NCI-H1694 treated with DMSO at 0.1 percent for 48 hours (cell line): ENCODE measurements at regions not wholly inside any gene's neighbourhood (a gene's known extent, or its start where the extent isn't known, plus 50 kb on each side); places are given as distances from the start of the nearest gene placed in this dataset.

Experiments used
- DNase-seq: peaks from one replicate; lab custom pipeline; 2025; lab: John Stamatoyannopoulos, UW

GRCh38 chr2:8570637-8571036 lies 111.2 kb upstream of the ID2 start:
- DNase-seq: no peak

DNA sequence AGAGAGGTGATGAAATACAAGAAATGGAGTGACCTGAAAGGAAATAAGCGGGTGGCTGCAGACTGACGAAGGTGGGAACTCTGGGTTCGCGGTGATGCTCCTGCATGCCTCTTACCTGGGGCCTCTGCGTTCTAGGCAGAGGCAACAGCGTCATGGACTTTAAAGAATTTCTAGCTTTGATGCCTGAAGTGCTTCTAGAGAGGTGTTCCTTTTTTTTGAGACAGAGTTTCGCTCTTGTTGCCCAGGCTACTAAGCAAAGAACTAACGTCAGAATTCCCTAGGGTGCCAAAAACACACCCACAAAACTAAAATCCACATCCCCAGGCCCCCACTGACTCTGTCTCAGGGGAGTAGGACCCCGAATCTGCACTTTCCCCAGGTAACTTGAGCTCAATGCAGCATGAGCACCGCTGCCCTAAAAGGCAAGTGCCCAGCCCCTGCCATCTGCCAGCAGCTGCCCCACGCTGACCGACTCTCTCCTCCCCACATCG lies 110.5 kb upstream of the ID2 start:
- no peak for DNase-seq

DNA sequence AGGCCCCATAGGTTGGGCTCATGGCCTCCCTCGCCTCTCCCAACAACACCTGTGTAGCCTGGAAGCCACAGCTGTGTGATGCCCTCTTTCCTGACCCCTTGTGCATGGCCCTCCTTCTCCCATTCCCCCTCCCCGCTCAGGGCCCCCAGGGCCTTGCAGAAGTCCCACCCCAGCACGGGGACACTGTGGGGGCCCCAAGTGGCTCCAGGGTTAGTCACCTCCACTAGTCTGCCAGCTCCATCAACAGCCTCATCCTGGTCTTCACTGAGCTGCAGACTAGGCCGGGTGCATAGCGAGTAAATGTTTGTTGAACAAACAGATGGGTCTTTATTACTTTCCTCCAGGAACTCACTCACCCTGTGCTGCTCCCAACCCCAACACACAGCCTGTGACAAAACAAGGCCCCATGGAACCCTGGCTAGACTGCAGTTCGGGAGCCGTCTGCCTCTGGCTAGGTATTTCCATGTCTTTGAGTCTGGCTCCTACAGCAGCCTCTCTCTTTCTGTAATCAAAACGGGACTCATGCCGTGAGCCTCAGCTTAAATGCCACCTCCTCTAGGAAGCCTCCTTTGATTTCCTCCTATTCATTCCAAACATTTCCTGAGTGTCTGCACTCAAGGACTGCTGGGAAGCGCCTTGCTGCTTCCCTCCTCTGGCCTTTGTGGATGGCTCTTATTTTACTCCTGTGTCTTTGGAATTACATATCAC lies 109.9 kb upstream of the ID2 start:
- peak; percentile 21 for DNase-seq

DNA sequence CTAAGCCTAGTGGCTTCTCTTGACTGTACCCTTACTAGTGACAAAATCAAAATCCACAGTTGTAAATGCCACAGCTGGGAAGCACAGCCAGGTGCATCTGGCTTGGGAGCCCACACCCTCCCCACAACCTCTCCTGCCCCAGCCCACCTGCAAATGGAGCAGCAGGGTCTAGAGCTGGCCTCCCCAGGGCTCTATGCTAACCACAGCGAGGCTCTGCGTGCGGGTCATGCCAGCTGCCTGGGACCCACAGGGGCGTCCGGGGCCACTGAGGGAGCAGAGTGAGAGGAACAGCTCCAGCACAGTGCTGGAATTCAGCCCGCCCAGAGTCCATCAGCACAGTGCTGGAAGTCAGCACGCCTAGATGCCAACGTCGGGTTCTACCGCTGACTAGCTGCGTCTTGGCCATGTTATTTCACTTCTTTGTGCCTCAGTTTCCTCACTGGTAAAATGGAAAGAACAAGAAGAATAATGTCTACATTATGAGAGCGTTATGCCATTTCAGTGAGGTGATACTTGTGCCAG lies 109.1 kb upstream of the ID2 start:
- no peak for DNase-seq

DNA sequence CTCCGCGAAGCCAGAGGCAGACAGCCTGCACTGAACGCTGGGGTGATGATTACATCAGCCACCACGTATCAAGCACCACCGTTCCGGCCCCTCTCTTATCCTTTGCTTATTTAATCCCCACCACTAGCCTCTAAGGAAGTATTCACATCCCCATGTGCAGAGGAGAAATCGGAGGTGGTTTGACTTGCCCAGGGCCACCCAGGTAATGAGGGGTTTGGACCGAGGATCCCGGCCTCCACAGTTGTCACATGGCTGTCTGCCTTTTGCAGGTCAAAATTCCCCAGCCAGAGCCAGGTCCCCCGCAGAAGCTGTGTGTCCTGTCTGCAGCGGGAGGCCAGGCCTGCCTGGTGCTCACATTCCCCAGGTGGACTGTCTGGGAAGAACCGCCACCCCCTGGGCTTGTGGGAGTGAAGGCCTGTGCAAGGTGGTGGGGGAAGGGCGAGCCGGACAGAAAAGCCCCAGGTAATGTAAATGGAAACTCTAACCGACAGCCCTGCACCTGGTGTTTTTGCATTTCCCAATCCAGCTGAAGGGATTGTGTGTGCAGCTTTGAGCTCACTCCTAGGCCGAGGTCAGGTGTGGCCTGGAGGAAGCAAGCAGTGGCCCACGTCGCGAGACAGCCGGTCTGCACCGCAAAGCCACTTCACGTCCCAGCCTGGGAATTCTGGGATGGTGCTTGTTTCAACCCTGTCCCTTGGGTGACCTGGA lies 108.5 kb upstream of the ID2 start:
- no peak for DNase-seq

- no peak for DNase-seq
These were observed 108.0 kb upstream of the ID2 start for GRCh38 chr2:8573942-8574195.

DNA sequence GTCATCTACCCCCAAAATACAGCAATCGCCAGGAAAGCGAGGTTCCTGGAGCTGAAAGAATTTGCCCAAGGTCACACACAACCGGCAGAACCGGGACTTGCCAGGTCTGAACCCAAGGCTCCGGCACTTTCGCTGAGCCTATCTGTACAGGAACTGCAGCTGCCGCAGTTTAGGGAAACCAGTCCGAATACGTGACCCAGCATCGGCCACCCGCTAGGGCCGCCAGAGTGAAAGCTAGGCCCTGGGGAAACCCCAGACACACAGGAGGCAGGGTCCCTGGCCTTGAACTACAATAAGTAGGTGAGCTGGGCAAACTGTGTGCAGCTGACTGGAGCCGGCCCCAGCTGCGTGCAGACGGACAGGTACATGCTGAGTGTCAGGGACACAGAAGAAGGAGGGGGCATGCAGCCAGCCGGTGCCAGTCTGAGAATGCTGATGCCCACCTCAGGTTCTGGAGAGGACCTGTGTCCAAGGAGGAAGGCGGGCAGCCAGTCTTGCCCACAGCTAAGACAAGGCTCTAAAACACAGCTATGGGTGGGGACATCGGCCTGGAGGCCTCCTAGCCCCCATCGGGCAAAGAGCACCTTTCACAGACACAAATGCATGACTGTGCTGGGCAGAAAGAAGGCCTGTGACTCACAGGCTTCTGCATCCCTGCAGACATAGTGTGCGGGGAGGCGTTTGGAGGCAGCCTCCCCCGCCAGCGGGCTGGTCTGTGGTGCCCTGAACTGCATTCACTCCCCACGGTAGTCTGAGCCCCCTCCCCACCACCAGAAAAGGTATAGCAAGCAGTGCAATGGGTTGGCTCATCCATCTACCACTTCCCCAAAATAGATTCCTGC lies 107.4 kb upstream of the ID2 start:
- DNase-seq: no peak

DNA sequence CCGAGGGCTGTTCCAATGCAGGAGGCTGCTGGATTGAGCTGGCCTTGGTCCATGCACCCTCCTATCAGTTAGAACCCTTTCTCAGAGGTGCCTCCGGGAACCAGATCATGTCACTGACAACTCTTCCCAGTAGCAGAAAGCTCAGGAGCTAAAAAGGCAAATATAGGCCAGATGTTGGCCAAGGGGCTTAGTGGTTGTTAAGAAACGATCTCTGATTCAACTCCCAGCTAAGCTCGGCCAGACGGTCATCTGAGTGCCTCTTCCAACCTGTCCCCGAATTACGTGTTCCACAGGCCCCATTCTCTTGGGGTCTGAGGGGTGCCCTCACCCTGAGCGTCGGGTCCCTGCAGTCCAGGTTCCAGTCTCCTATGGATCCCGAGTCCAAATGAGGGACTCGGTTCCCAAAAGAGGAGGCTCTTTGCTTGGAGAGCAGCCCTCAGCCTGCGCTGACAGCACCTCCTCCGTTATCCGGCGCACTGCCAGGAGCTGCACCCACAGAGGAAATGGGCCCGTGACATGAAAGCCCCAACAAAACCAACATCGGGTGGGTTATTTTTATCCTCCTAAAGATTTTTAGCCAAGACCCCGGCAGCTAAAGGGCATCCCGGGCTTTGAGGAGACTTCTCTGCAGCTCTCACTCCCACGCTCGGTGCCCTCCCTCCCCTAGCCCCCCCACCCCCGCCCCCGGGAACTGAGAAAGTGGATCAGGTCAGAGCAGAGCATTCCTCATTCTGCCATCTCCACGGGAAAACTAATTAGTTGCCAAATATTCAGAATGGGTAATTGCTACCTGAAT lies 106.6 kb upstream of the ID2 start:
- DNase-seq: no peak

- no peak for DNase-seq
These were observed 105.9 kb upstream of the ID2 start for GRCh38 chr2:8575834-8576423.

GRCh38 chr2:8576525-8577167 lies 105.2 kb upstream of the ID2 start:
- no peak for DNase-seq

- DNase-seq: no peak
These were observed 104.3 kb upstream of the ID2 start for GRCh38 chr2:8577573-8577972.

GRCh38 chr2:8578335-8579244 lies 103.3 kb upstream of the ID2 start:
- DNase-seq: no peak

DNA sequence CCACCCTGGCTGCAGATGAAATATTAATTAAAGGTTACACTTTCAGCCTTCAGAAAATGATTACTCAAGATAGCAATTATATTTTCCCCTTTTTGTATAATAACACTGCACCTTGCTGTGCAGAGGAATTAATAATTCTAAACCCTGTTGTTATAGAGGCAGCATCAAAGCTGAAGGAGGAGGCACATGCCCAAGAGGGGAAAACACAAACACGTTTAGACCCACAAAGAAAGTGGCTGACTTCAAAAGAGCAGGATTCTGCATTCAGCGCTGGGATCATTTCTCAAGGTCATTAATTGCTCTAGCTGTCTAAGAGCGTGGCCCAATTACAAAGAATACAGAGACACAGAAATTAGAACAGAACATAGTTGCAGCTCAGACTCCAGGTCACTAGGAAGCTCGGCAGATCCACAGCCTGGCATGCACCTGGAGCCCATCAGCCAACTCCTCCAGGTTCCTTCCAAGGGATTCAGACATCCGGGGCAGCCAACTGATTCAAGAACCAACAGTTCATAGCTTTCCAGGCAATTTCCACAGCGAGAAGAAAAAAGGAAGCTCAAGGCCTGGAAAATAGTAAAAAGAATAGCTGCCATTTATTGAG lies 102.3 kb upstream of the ID2 start:
- no peak for DNase-seq

DNA sequence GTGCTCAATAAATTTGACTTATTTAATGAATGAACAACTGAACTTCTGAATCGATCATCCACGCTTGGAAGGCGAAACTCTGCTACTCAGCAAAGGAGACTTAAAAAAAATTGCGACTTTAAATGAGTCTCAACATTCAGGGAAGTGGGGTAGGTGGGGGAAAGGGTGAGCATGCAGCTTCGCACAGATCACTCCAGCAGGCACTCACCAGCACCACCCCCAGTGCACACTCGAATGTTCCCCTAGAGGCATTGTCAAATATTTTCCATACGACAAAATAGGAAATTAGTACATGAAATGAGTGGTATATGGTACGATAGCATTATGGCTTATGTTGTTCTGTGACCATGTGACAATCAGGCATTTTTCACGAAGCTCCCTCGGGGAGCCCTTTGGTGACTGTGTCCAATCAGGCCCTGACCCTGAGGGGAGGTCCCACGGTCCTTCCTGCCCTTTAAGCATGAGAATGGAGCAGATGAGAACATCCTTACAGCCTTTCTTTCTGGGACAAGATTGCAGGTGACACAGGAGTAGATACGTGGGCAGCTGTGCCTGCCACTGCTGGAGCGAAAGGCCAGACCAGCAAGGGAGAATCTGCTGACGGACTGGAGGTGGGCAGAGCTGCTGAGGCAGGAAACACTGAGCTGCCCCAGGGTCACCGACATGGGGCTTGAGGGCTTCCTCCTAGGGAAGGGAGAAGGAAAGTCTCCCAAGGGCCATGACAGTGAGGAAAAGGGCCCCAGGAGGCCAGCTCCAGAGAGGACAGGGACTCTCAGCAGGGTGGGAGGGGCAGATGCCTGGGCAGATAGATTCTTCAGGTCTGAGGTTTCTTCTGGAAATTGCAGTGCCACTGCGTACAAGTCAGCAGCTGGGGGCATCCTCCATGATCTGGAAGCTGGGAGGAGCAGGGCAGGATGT lies 101.3 kb upstream of the ID2 start:
- no peak for DNase-seq

- no peak for DNase-seq
These were observed 100.7 kb upstream of the ID2 start for GRCh38 chr2:8581234-8581561.

DNA sequence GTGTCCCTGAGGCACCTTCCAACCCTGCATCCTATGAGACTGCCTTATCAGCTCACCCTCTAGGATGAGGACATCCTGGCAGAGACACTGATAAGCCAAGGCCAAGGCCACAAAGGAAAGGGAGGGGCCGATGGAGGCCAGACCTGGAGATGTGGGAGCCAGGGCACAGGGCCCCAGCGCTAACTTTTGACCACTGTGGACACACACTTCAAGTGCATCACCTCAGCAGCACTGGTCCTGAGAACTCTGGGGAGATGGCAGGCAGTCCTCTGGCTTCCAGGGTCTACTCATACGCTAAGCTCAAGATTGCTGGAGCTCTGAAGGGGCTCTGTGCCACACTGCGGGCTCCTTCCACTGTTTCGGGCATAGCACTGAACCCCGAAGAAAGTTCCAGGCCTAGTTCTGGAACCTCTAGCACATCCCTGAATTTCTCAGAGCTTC lies 100.2 kb upstream of the ID2 start:
- no peak for DNase-seq

- DNase-seq: no peak
These were observed 99.7 kb upstream of the ID2 start for GRCh38 chr2:8582191-8582590.

DNA sequence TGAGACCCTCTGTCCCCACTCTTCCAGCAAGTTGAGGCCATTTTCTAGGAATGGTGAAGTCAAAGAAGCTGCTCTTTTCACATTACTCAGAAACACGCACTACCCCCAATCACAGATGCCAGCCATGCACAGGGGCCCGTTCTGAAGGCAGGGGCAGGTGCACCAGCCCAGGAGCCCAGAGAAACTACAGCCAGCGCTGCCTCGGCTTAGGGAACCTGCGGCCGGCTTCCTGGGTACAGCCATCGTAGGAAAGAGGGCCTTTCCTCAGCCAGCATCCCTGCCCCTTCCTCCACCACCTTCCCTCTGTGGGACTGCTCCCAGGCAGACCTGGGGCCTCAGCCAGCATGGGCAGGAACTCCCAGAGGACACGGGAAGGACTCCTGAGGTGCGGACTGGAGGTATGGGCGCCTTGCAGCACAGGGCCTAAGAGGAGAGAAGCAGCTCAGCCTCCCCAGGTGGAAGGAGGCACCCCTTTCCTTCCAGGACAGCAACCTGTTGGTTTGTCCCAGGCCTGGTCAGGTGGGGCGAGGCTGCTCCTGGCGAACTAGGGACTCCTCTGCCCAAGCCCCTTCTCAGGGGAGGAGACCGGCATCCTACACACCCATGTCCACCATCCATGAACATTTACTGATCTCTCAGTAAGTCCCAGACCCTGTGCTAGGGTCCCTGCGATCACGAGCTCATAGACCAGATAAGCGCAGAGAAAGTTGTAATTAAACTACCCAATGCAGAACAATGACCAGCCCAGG lies 99.0 kb upstream of the ID2 start:
- DNase-seq: no peak
